CD4-positive, alpha-beta T cell (primary cell): ENCODE measurements at regions not wholly inside any gene's neighbourhood (a gene's known extent, or its start where the extent isn't known, plus 50 kb on each side); places are given as distances from the start of the nearest gene placed in this dataset.

Experiments
- ATAC-seq: fragments of 200-7000 bp; cut with Tn5 transposase; one replicate; pipeline ENCODE4 v1.10.0; 2022; ENCODE audit warnings: mild to moderate bottlenecking; ENCODE audit not compliant: poor library complexity
- CTCF ChIA-PET: fragments of 350-600 bp; sonication (Branson Sonifier 250); formaldehyde crosslinking; loops from one replicate; lab custom pipeline; 2021; ENCODE audit warnings: antibody characterized with exemption, inconsistent platforms; lab: Charles Lee
- POLR2A ChIA-PET: fragments of 350-600 bp; sonication (Branson Sonifier 250); formaldehyde crosslinking; loops from one replicate; lab custom pipeline; 2021; ENCODE audit warnings: antibody characterized with exemption, inconsistent platforms; lab: Charles Lee
- DNase-seq, 14 experiments: peaks; one replicate each; pipeline ENCODE4 v3.0.0-alpha.2; 2013 to 2020; ENCODE audit warnings: mixed read lengths in 2 of 14
- H3K27ac ChIP-seq, 2 donors: one replicate each; pipeline versions ENCODE4 v1.5.1 to v1.7.0; 2013; ENCODE audit warnings: low read length in 2 of 2, low read depth in 1 of 2, mild to moderate bottlenecking in 1 of 2
- H3K27me3 ChIP-seq, 2 experiments: 1 replicate in 1 of 2; 2 replicates in 1 of 2; pipeline versions ENCODE4 v1.6.1 to v1.7.0; 2013; ENCODE audit warnings: low read length in 2 of 2, control low read depth in 1 of 2, mild to moderate bottlenecking in 1 of 2, moderate library complexity in 1 of 2; ENCODE audit not compliant: insufficient read depth in 2 of 2, control insufficient read depth in 1 of 2
- H3K36me3 ChIP-seq: one replicate; pipeline ENCODE4 v1.6.1; 2013; ENCODE audit warnings: low read length, control low read depth; ENCODE audit not compliant: insufficient read depth
- H3K4me1 ChIP-seq: one replicate; pipeline ENCODE4 v1.6.1; 2013; ENCODE audit warnings: low read length, control low read depth; ENCODE audit not compliant: insufficient read depth
- H3K4me3 ChIP-seq: one replicate; pipeline ENCODE4 v1.5.1; 2013; ENCODE audit warnings: mild to moderate bottlenecking, low read length, moderate library complexity
- H3K9me3 ChIP-seq, 2 experiments: 1 replicate in 1 of 2; 2 replicates in 1 of 2; pipeline versions ENCODE4 v1.6.1 to v1.7.0; 2013; ENCODE audit warnings: low read length in 2 of 2, mild to moderate bottlenecking in 2 of 2, control low read depth in 1 of 2, moderate library complexity in 1 of 2; ENCODE audit not compliant: control insufficient read depth in 1 of 2, insufficient read depth in 1 of 2
- H3K27ac Mint-ChIP-seq: one replicate; pipeline ENCODE4 v1.8.0; 2020; ENCODE audit warnings: mixed read lengths
- H3K27me3 Mint-ChIP-seq: one replicate; pipeline ENCODE4 v1.8.0; 2021; ENCODE audit warnings: mixed read lengths
- H3K36me3 Mint-ChIP-seq: one replicate; pipeline ENCODE4 v1.8.0; 2021; ENCODE audit warnings: low read depth, mixed read lengths
- H3K4me1 Mint-ChIP-seq: one replicate; pipeline ENCODE4 v1.8.0; 2021; ENCODE audit warnings: low read depth, mixed read lengths
- H3K4me3 Mint-ChIP-seq: one replicate; pipeline ENCODE4 v1.8.0; 2020; ENCODE audit warnings: mild to moderate bottlenecking, mixed read lengths
- H3K9me3 Mint-ChIP-seq: one replicate; pipeline ENCODE4 v1.8.0; 2020; ENCODE audit warnings: mixed read lengths
- CTCF ChIP-seq: fragments of 200-600 bp; IDR thresholded peaks from one replicate; pipeline ENCODE4 v1.8.0; 2022; ENCODE audit warnings: antibody characterized with exemption, mild to moderate bottlenecking
- intact Hi-C, 2 experiments: fragments of 100-400 bp; cut with DNase I in 1 of 2; cut with micrococcal nuclease in 1 of 2; formaldehyde crosslinking; loops; one replicate each; pipeline versions ENCODE4 v1.15.1 to v1.9.0; 2023 to 2025; cut with DNase I, micrococcal nuclease

DNA sequence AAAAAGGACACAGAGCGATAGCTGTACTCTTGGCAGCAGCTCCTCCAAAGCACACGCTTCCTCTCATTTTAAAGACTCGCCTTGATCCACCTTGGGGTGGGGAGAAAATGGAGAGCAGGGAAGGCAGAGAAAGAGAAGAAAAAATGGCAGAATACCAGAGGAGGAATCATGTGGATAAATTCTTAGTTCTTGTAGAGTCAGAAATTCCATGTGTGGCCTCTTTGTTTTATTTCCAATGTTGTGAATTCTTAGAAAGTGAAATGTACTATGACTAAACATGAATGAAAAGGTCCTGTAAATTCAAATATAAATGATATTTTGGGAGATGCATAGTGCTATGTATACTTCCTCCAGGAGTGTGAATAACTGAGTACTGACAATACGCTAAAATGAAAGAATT is 89.7 kb upstream of the SESTD1 start:
- Histone ChIP-seq H3K27me3 (no peaks in the 10 kb centered on the region), H3K4me3 (no peak overlapping the region), H3K9me3 (no peaks in the 10 kb centered on the region), H3K4me1 (no peaks in the 10 kb centered on the region), H3K36me3 (no peaks in the 10 kb centered on the region), H3K27ac (no peak overlapping the region)
- Mint-ChIP-seq H3K9me3 (no peaks in the 10 kb centered on the region), H3K4me1 (no peaks in the 10 kb centered on the region), H3K4me3 (no peak overlapping the region), H3K27ac (no peak overlapping the region), H3K27me3 (no peaks in the 10 kb centered on the region), H3K36me3 (no peaks in the 10 kb centered on the region)
- POLR2A ChIA-PET = no interaction called here
- TF ChIP-seq CTCF = no peak
- CTCF ChIA-PET = no interaction called here
- ATAC-seq (no peak), DNase-seq (no peak)
- intact Hi-C loops = no loop called here

GRCh38 chr2:179352181-179352580 is 87.5 kb upstream of the SESTD1 start:
- no peaks in the 10 kb centered on the region for H3K36me3 Mint-ChIP-seq
- ATAC-seq (no peak), DNase-seq (no peak)
- no peak overlapping the region for H3K4me3 Mint-ChIP-seq
- H3K27ac ChIP-seq = no peak overlapping the region
- H3K4me1 ChIP-seq = no peaks in the 10 kb centered on the region
- H3K4me1 Mint-ChIP-seq = no peaks in the 10 kb centered on the region
- H3K27me3 Mint-ChIP-seq = peaks cover 8% of the 10 kb centered on the region
- no peaks in the 10 kb centered on the region for H3K9me3 ChIP-seq
- H3K27ac Mint-ChIP-seq = no peak overlapping the region
- no peak for TF ChIP-seq CTCF
- POLR2A ChIA-PET = no interaction called here
- H3K9me3 Mint-ChIP-seq = no peaks in the 10 kb centered on the region
- H3K27me3 ChIP-seq = no peaks in the 10 kb centered on the region
- H3K4me3 ChIP-seq = no peak overlapping the region
- intact Hi-C loops = no loop called here
- CTCF ChIA-PET = no interaction called here
- H3K36me3 ChIP-seq = no peaks in the 10 kb centered on the region

- Mint-ChIP-seq H3K4me1 (no peaks in the 10 kb centered on the region), H3K4me3 (no peak overlapping the region), H3K27ac (no peak overlapping the region), H3K9me3 (no peaks in the 10 kb centered on the region), H3K27me3 (peaks cover 8% of the 10 kb centered on the region), H3K36me3 (no peaks in the 10 kb centered on the region)
- Histone ChIP-seq H3K4me1 (no peaks in the 10 kb centered on the region), H3K27ac (no peak overlapping the region), H3K4me3 (no peak overlapping the region), H3K36me3 (no peaks in the 10 kb centered on the region), H3K9me3 (no peaks in the 10 kb centered on the region), H3K27me3 (no peaks in the 10 kb centered on the region)
- intact Hi-C loops = no loop called here
- ATAC-seq = no peak
- no peak for DNase-seq
- no peak for TF ChIP-seq CTCF
- ChIA-PET POLR2A (no interaction called here), CTCF (no interaction called here)
Measured at GRCh38 chr2:179351057-179351456, 86.4 kb upstream of the SESTD1 start.
